Neuron (in vitro differentiated cells): ENCODE measurements at regions not wholly inside any gene's neighbourhood (a gene's known extent, or its start where the extent isn't known, plus 50 kb on each side); places are given as distances from the start of the nearest gene placed in this dataset.

ENCODE experiments used
- H2AFZ ChIP-seq: one replicate; pipeline ENCODE4 v1.6.1; 2013; ENCODE audit warnings: low read depth, mild to moderate bottlenecking, inconsistent platforms, low read length, moderate library complexity
- H3K27me3 ChIP-seq: one replicate; pipeline ENCODE4 v1.6.1; 2013; ENCODE audit warnings: low read length; ENCODE audit not compliant: insufficient read depth
- H3K36me3 ChIP-seq: one replicate; pipeline ENCODE4 v1.6.1; 2013; ENCODE audit warnings: low read length; ENCODE audit not compliant: insufficient read depth
- H3K4me1 ChIP-seq: one replicate; pipeline ENCODE4 v1.6.1; 2013; ENCODE audit warnings: low read length; ENCODE audit not compliant: insufficient read depth
- H3K4me3 ChIP-seq: 2 replicates; pipeline ENCODE4 v1.5.1; 2013; ENCODE audit warnings: mild to moderate bottlenecking, low read length, moderate library complexity
- H3K9me3 ChIP-seq: one replicate; pipeline ENCODE4 v1.6.1; 2013; ENCODE audit warnings: low read length

- no peak overlapping the region for H2AFZ ChIP-seq
- H3K4me1 ChIP-seq: no peaks in the 10 kb centered on the region
- H3K27me3 ChIP-seq: no peaks in the 10 kb centered on the region
Measured at GRCh38 chr2:67702284-67702683, 305.2 kb downstream of the ETAA1 start.

GRCh38 chr2:67702937-67703336 is 305.8 kb downstream of the ETAA1 start:
- Histone ChIP-seq H3K4me3 (no peak overlapping the region), H3K4me1 (no peaks in the 10 kb centered on the region), H3K27me3 (no peaks in the 10 kb centered on the region), H3K9me3 (no peaks in the 10 kb centered on the region), H2AFZ (no peak overlapping the region), H3K36me3 (no peaks in the 10 kb centered on the region)

More at GRCh38 chr2:67702284-67702683, 305.2 kb downstream of the ETAA1 start:
- H3K4me3 ChIP-seq: no peak overlapping the region
- no peaks in the 10 kb centered on the region for H3K36me3 ChIP-seq
- H3K9me3 ChIP-seq: no peaks in the 10 kb centered on the region

GRCh38 chr2:67706082-67706481 is 308.9 kb downstream of the ETAA1 start:
- H3K9me3 ChIP-seq: no peaks in the 10 kb centered on the region

GRCh38 chr2:67707896-67708295 is 310.8 kb downstream of the ETAA1 start:
- H3K36me3 ChIP-seq: no peaks in the 10 kb centered on the region

More at GRCh38 chr2:67706082-67706481, 308.9 kb downstream of the ETAA1 start:
- Histone ChIP-seq H2AFZ (no peak overlapping the region), H3K4me3 (no peak overlapping the region), H3K4me1 (no peaks in the 10 kb centered on the region), H3K36me3 (no peaks in the 10 kb centered on the region), H3K27me3 (no peaks in the 10 kb centered on the region)

GRCh38 chr2:67709835-67710234 is 312.7 kb downstream of the ETAA1 start:
- Histone ChIP-seq H2AFZ (no peak overlapping the region), H3K4me3 (no peak overlapping the region), H3K27me3 (no peaks in the 10 kb centered on the region), H3K36me3 (no peaks in the 10 kb centered on the region), H3K4me1 (no peaks in the 10 kb centered on the region), H3K9me3 (no peaks in the 10 kb centered on the region)

More at GRCh38 chr2:67707896-67708295, 310.8 kb downstream of the ETAA1 start:
- Histone ChIP-seq H3K4me3 (no peak overlapping the region), H2AFZ (no peak overlapping the region), H3K9me3 (no peaks in the 10 kb centered on the region), H3K27me3 (no peaks in the 10 kb centered on the region), H3K4me1 (no peaks in the 10 kb centered on the region)

GRCh38 chr2:67712484-67712883 is 315.4 kb downstream of the ETAA1 start:
- no peaks in the 10 kb centered on the region for H3K4me1 ChIP-seq
- no peaks in the 10 kb centered on the region for H3K27me3 ChIP-seq
- no peaks in the 10 kb centered on the region for H3K36me3 ChIP-seq
- H2AFZ ChIP-seq: no peak overlapping the region
- H3K9me3 ChIP-seq: no peaks in the 10 kb centered on the region
- H3K4me3 ChIP-seq: no peak overlapping the region

- Histone ChIP-seq H2AFZ (no peak overlapping the region), H3K4me1 (no peaks in the 10 kb centered on the region), H3K27me3 (no peaks in the 10 kb centered on the region), H3K36me3 (no peaks in the 10 kb centered on the region), H3K4me3 (no peak overlapping the region), H3K9me3 (no peaks in the 10 kb centered on the region)
Measured at GRCh38 chr2:67713376-67713775, 316.2 kb downstream of the ETAA1 start.

- Histone ChIP-seq H3K27me3 (no peaks in the 10 kb centered on the region), H2AFZ (no peak overlapping the region), H3K4me1 (no peaks in the 10 kb centered on the region), H3K36me3 (no peaks in the 10 kb centered on the region), H3K4me3 (no peak overlapping the region), H3K9me3 (no peaks in the 10 kb centered on the region)
Measured at GRCh38 chr2:67716895-67717396, 319.8 kb downstream of the ETAA1 start.

- Histone ChIP-seq H3K4me3 (no peak overlapping the region), H2AFZ (no peak overlapping the region), H3K27me3 (no peaks in the 10 kb centered on the region), H3K36me3 (no peaks in the 10 kb centered on the region), H3K9me3 (no peaks in the 10 kb centered on the region), H3K4me1 (no peaks in the 10 kb centered on the region)
Measured at GRCh38 chr2:67717692-67718091, 320.6 kb downstream of the ETAA1 start.

GRCh38 chr2:67719351-67719750 is 322.2 kb downstream of the ETAA1 start:
- no peak overlapping the region for H3K4me3 ChIP-seq

GRCh38 chr2:67721516-67721915 is 324.4 kb downstream of the ETAA1 start:
- no peaks in the 10 kb centered on the region for H3K27me3 ChIP-seq
- no peak overlapping the region for H3K4me3 ChIP-seq
- no peaks in the 10 kb centered on the region for H3K9me3 ChIP-seq
- peaks cover 3% of the 10 kb centered on the region for H3K4me1 ChIP-seq
- H2AFZ ChIP-seq: no peak overlapping the region
- no peaks in the 10 kb centered on the region for H3K36me3 ChIP-seq

More at GRCh38 chr2:67719351-67719750, 322.2 kb downstream of the ETAA1 start:
- Histone ChIP-seq H3K4me1 (no peaks in the 10 kb centered on the region), H3K36me3 (no peaks in the 10 kb centered on the region), H3K27me3 (no peaks in the 10 kb centered on the region), H3K9me3 (no peaks in the 10 kb centered on the region), H2AFZ (no peak overlapping the region)

- Histone ChIP-seq H3K36me3 (no peaks in the 10 kb centered on the region), H3K4me3 (no peak overlapping the region), H3K4me1 (peaks cover 3% of the 10 kb centered on the region), H3K9me3 (no peaks in the 10 kb centered on the region), H3K27me3 (no peaks in the 10 kb centered on the region), H2AFZ (no peak overlapping the region)
Measured at GRCh38 chr2:67724261-67724660, 327.1 kb downstream of the ETAA1 start.

GRCh38 chr2:67725731-67726130 is 328.6 kb downstream of the ETAA1 start:
- Histone ChIP-seq H3K4me1 (peaks cover 3% of the 10 kb centered on the region), H3K27me3 (no peaks in the 10 kb centered on the region), H3K9me3 (no peaks in the 10 kb centered on the region), H3K4me3 (no peak overlapping the region), H3K36me3 (no peaks in the 10 kb centered on the region), H2AFZ (no peak overlapping the region)

GRCh38 chr2:67726416-67726815 is 329.3 kb downstream of the ETAA1 start:
- Histone ChIP-seq H3K36me3 (no peaks in the 10 kb centered on the region), H2AFZ (no peak overlapping the region), H3K4me3 (no peak overlapping the region), H3K9me3 (no peaks in the 10 kb centered on the region), H3K27me3 (no peaks in the 10 kb centered on the region), H3K4me1 (peaks cover 3% of the 10 kb centered on the region)
